IPS-20b (cell line): ENCODE measurements at regions not wholly inside any gene's neighbourhood (a gene's known extent, or its start where the extent isn't known, plus 50 kb on each side); places are given as distances from the start of the nearest gene placed in this dataset.

Source experiments
- H3K27ac ChIP-seq: one replicate; pipeline ENCODE4 v1.5.1; 2013; ENCODE audit warnings: low read length
- H3K27me3 ChIP-seq: 2 replicates; pipeline ENCODE4 v1.6.1; 2013; ENCODE audit warnings: mild to moderate bottlenecking, low read length, inconsistent platforms; ENCODE audit not compliant: insufficient read depth
- H3K36me3 ChIP-seq: 2 replicates; pipeline ENCODE4 v1.6.1; 2013; ENCODE audit warnings: low read depth, mild to moderate bottlenecking, inconsistent platforms, low read length, moderate library complexity; ENCODE audit not compliant: insufficient read depth
- H3K4me1 ChIP-seq: 2 replicates; pipeline ENCODE4 v1.6.1; 2013; ENCODE audit warnings: mild to moderate bottlenecking, control low read depth, inconsistent platforms, low read length, moderate library complexity; ENCODE audit not compliant: insufficient read depth
- H3K4me3 ChIP-seq: 2 replicates; pipeline ENCODE4 v1.5.1; 2013; ENCODE audit warnings: mild to moderate bottlenecking, low read length, inconsistent platforms
- H3K9ac ChIP-seq: 2 replicates; pipeline ENCODE4 v1.6.1; 2013; ENCODE audit warnings: low read depth, mild to moderate bottlenecking, inconsistent platforms, low read length, moderate library complexity
- H3K9me3 ChIP-seq: 2 replicates; pipeline ENCODE4 v1.6.1; 2013; ENCODE audit warnings: mild to moderate bottlenecking, low read depth, low read length, inconsistent platforms; ENCODE audit not compliant: insufficient read depth

DNA sequence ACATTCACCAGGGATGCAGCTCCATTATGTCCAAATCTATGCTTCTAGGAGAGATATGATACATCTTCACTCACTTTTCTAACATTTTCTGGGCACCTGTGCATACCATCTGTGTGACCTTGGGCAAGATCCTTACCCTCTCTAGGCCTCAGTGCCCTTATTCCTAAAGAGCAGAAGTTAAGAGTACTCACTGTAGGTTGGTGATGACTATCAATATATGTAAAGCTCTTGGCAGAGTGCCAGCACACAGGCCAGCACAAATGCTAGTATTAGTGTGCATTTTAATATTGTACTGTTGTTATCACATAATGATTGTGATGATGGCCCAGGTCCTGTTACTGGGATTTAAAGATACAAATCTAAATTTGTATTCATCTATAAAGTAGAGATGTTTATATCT is 199.2 kb downstream of the RAD51AP2 start:
- H3K27ac ChIP-seq: no peak overlapping the region
- no peaks in the 10 kb centered on the region for H3K4me1 ChIP-seq
- H3K36me3 ChIP-seq: no peaks in the 10 kb centered on the region
- H3K9ac ChIP-seq: no peak overlapping the region
- no peaks in the 10 kb centered on the region for H3K27me3 ChIP-seq
- no peak overlapping the region for H3K4me3 ChIP-seq
- no peaks in the 10 kb centered on the region for H3K9me3 ChIP-seq

DNA sequence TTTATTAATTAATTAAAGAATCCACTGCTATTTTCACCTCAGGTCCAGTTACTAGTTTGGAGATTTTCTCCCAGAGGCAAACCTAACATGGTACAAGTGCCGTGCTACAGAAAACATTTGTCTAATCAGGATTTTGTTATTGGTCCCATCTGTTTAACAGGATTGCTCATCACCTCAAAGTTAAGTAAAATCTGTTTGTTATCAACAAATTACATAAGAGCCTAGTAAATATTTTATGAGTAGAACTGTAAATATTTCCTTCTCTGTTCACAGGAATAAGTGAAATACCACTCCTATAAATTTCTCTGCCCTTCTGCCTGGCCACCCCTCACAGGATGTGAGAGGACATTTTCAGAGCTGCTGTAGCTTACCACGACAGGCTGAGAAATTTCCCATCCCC is 200.2 kb downstream of the RAD51AP2 start:
- no peak overlapping the region for H3K4me3 ChIP-seq
- no peaks in the 10 kb centered on the region for H3K27me3 ChIP-seq
- H3K9ac ChIP-seq: no peak overlapping the region
- no peaks in the 10 kb centered on the region for H3K9me3 ChIP-seq
- H3K27ac ChIP-seq: no peak overlapping the region
- H3K4me1 ChIP-seq: no peaks in the 10 kb centered on the region
- H3K36me3 ChIP-seq: no peaks in the 10 kb centered on the region

GRCh38 chr2:17317439-17317976 is 200.7 kb downstream of the RAD51AP2 start:
- H3K4me3 ChIP-seq: no peak overlapping the region
- H3K4me1 ChIP-seq: no peaks in the 10 kb centered on the region
- H3K36me3 ChIP-seq: no peaks in the 10 kb centered on the region
- no peaks in the 10 kb centered on the region for H3K9me3 ChIP-seq
- H3K27me3 ChIP-seq: no peaks in the 10 kb centered on the region
- H3K9ac ChIP-seq: no peak overlapping the region
- H3K27ac ChIP-seq: no peak overlapping the region

DNA sequence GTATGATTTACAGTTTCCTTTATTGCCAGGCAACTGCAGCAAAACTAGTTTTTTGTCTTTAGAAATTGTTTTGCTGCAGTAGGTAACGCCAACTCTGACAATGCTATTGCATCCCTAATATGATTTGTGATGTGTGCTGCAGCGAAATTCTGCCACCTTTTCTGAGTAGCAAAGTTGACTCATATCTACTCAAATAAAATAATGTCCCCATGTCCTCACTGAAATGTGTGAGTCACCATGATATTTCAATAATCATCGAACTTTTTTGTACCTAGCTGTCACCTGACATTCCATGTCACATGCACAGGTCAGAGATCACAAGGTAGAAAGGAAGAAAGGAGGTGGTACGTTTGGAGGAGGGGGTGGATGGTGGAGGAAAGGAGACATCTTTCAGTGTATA is 205.0 kb downstream of the RAD51AP2 start:
- no peak overlapping the region for H3K9ac ChIP-seq
- no peaks in the 10 kb centered on the region for H3K9me3 ChIP-seq
- H3K36me3 ChIP-seq: no peaks in the 10 kb centered on the region
- peaks cover 7% of the 10 kb centered on the region; the same call in 1 of the 2 replicates for H3K4me1 ChIP-seq
- no peaks in the 10 kb centered on the region for H3K27me3 ChIP-seq
- no peak overlapping the region for H3K27ac ChIP-seq
- no peak overlapping the region for H3K4me3 ChIP-seq

- Histone ChIP-seq H3K4me1 (peaks cover 7% of the 10 kb centered on the region; the same call in 1 of the 2 replicates), H3K27ac (no peak overlapping the region), H3K36me3 (no peaks in the 10 kb centered on the region), H3K9me3 (no peaks in the 10 kb centered on the region), H3K27me3 (no peaks in the 10 kb centered on the region), H3K9ac (no peak overlapping the region), H3K4me3 (no peak overlapping the region)
Measured at GRCh38 chr2:17311771-17312511, 206.3 kb downstream of the RAD51AP2 start.

GRCh38 chr2:17311106-17311619 is 207.1 kb downstream of the RAD51AP2 start:
- Histone ChIP-seq H3K27ac (no peak overlapping the region), H3K4me1 (peaks cover 7% of the 10 kb centered on the region; the same call in 1 of the 2 replicates), H3K9me3 (no peaks in the 10 kb centered on the region), H3K27me3 (no peaks in the 10 kb centered on the region), H3K4me3 (no peak overlapping the region), H3K36me3 (no peaks in the 10 kb centered on the region), H3K9ac (no peak overlapping the region)

DNA sequence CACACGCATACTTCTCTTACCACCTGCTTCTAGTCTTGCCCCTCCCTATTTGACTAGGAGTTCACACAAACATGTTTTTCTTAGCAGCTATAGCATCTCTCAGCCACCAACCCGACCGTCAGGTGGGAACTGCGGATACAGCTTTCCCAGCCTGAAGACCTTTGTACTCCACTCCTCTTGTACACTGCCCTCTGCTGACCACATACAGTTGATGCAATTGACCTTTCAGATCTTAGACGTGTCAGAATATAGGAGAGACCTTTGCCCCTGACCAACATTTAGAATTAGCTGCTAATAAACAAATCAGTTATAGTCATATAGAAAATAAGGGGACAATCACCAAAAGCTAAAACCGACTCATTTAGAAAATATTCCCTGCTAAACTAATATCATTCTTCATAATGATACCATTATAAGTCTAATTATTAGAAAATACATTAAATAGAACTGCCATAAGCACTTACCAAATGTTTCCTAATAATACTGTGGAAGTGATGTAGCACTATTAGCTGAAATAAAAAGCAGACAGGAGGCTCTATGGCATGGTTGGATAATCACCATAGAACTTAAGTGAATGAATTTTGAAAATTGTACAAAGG is 208.4 kb downstream of the RAD51AP2 start:
- Histone ChIP-seq H3K27me3 (no peaks in the 10 kb centered on the region), H3K4me1 (peaks cover 7% of the 10 kb centered on the region; the same call in 1 of the 2 replicates), H3K4me3 (no peak overlapping the region), H3K9ac (no peak overlapping the region), H3K9me3 (no peaks in the 10 kb centered on the region), H3K27ac (no peak overlapping the region), H3K36me3 (no peaks in the 10 kb centered on the region)

DNA sequence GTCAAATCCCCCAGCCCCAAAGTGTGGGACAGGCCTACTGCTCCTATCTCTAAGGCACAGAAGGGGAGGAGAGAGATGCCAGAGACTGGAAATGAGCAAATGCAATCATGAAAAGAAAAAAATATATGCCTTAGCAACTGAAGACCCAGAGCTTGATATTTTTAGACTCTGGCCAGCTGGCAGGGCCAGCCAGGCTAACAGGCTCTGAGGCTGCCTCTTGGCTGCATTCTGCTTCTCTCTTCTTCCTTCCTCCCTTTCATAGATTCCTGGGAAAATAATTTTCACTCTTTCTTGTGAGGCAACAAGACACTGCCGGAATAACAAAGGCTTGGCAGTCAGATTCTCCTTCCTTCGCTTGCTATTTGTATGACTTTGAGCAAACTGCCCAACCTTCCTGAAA is 209.1 kb downstream of the RAD51AP2 start:
- H3K4me1 ChIP-seq: peaks cover 7% of the 10 kb centered on the region; the same call in 1 of the 2 replicates
- H3K27me3 ChIP-seq: no peaks in the 10 kb centered on the region
- no peaks in the 10 kb centered on the region for H3K9me3 ChIP-seq
- H3K36me3 ChIP-seq: no peaks in the 10 kb centered on the region
- H3K27ac ChIP-seq: no peak overlapping the region
- no peak overlapping the region for H3K4me3 ChIP-seq
- H3K9ac ChIP-seq: no peak overlapping the region

- no peaks in the 10 kb centered on the region for H3K9me3 ChIP-seq
- H3K27ac ChIP-seq: no peak overlapping the region
- H3K36me3 ChIP-seq: no peaks in the 10 kb centered on the region
- no peaks in the 10 kb centered on the region for H3K27me3 ChIP-seq
- no peak overlapping the region for H3K9ac ChIP-seq
- H3K4me1 ChIP-seq: peaks cover 11% of the 10 kb centered on the region; the same call in 1 of the 2 replicates
- H3K4me3 ChIP-seq: no peak overlapping the region
Measured at GRCh38 chr2:17306706-17307105, 211.5 kb downstream of the RAD51AP2 start.

DNA sequence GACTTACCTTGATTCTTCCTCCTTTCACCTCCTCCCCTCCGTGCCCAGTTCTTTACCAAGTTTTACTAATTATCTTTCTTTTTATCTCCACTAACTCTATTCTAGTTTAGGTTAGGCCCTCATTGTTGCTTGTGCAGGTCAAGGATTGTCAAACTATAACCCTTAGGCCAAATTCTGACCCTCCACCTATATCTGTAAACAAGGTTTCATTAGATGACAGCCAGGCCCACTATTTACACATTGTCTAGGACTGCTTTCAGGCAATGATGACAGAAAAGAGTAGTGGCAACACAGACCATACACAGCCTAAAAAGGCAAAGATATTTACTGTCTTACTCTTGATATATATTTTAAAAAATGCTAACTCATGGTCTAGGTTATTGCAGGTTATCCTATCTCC is 212.0 kb downstream of the RAD51AP2 start:
- H3K4me1 ChIP-seq: peaks cover 7% of the 10 kb centered on the region; the same call in 1 of the 2 replicates
- H3K36me3 ChIP-seq: no peaks in the 10 kb centered on the region
- no peak overlapping the region for H3K27ac ChIP-seq
- H3K9ac ChIP-seq: no peak overlapping the region
- H3K9me3 ChIP-seq: no peaks in the 10 kb centered on the region
- H3K4me3 ChIP-seq: no peak overlapping the region
- no peaks in the 10 kb centered on the region for H3K27me3 ChIP-seq

- Histone ChIP-seq H3K4me1 (peaks cover 4% of the 10 kb centered on the region; the same call in 1 of the 2 replicates), H3K4me3 (no peak overlapping the region), H3K27ac (no peak overlapping the region)
Measured at GRCh38 chr2:17303521-17303920, 214.7 kb downstream of the RAD51AP2 start.

GRCh38 chr2:17303054-17303453 is 215.2 kb downstream of the RAD51AP2 start:
- Histone ChIP-seq H3K27ac (no peak overlapping the region), H3K4me1 (peaks cover 4% of the 10 kb centered on the region; the same call in 1 of the 2 replicates), H3K9me3 (no peaks in the 10 kb centered on the region), H3K4me3 (no peak overlapping the region), H3K9ac (no peak overlapping the region), H3K27me3 (no peaks in the 10 kb centered on the region), H3K36me3 (no peaks in the 10 kb centered on the region)

More at GRCh38 chr2:17303521-17303920, 214.7 kb downstream of the RAD51AP2 start:
- Histone ChIP-seq H3K9me3 (no peaks in the 10 kb centered on the region), H3K27me3 (no peaks in the 10 kb centered on the region), H3K9ac (no peak overlapping the region), H3K36me3 (no peaks in the 10 kb centered on the region)
